Left lung (tissue), 4 donors: ENCODE measurements at regions not wholly inside any gene's neighbourhood (a gene's known extent, or its start where the extent isn't known, plus 50 kb on each side); places are given as distances from the start of the nearest gene placed in this dataset.
A peak's percentile ranks its signal among the peaks of the same experiment; 100 is the strongest.

ENCODE experiments used
- ATAC-seq: fragments of 200-7000 bp; cut with Tn5 transposase; one replicate; pipeline ENCODE4 v1.9.1; 2020; ENCODE audit warnings: moderate library complexity
- DNase-seq, 4 donors: peaks; one replicate each; pipeline ENCODE4 v3.0.0-alpha.2; 2013 to 2020
- H3K27ac ChIP-seq, 2 donors: fragments of 200-600 bp; sonication (generic) in 1 of 2; one replicate each; pipeline versions ENCODE4 v1.5.0 to v1.8.0; 2020 to 2021
- H3K27me3 ChIP-seq, 2 donors: fragments of 200-600 bp; sonication (generic) in 1 of 2; one replicate each; pipeline versions ENCODE4 v1.5.0 to v1.8.0; 2020 to 2021
- H3K36me3 ChIP-seq, 2 donors: fragments of 200-600 bp; sonication (generic) in 1 of 2; one replicate each; pipeline versions ENCODE4 v1.5.0 to v1.8.0; 2020 to 2021
- H3K4me1 ChIP-seq, 2 donors: fragments of 200-600 bp; one replicate each; pipeline ENCODE4 v1.8.0; 2021
- H3K4me3 ChIP-seq, 2 donors: fragments of 200-600 bp; sonication (generic) in 1 of 2; one replicate each; pipeline versions ENCODE4 v1.5.0 to v1.8.0; 2020 to 2021; ENCODE audit warnings: mild to moderate bottlenecking in 1 of 2
- H3K9me3 ChIP-seq, 2 donors: fragments of 200-600 bp; sonication (generic) in 1 of 2; one replicate each; pipeline versions ENCODE4 v1.5.0 to v1.8.0; 2020 to 2021
- CTCF ChIP-seq, 2 donors: fragments of 200-600 bp; sonication (generic) in 1 of 2; IDR thresholded peaks; one replicate each; pipeline versions ENCODE4 v1.5.0 to v1.8.0; 2021; ENCODE audit warnings: antibody characterized with exemption in 2 of 2
- intact Hi-C, 2 donors: fragments of 100-400 bp; cut with DNase I; formaldehyde crosslinking; loops; one replicate each; pipeline versions ENCODE4 v1.11.2 to v1.14.2; 2022
- donor health status: DM: no; HTN: yes; CAD: no.
- donor health status: DM: no; HTN: no; CAD: no.

DNA sequence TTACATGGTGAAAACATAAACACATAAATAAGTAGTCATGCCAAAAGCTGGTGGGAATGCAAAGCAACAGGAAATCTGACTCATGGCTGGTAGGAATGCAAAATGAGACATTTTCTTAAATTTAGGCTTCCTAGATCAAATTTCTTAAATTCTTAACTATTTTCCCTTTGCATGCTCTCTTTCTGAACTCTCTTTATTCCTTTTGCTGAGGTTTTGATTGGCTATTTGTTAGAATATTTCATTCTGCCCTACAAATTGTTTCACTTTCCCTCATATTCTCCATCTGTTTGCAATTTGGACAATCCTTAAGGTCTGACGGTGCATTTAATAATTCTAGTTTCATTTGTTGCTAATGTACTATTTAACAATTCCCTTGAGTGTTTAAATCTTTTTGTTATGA lies 437.5 kb upstream of the RGS17 start:
- intact Hi-C loops, result no loop called here
- Histone ChIP-seq H3K36me3 (no peaks in the 10 kb centered on the region), H3K27ac (no peak overlapping the region), H3K9me3 (no peaks in the 10 kb centered on the region), H3K4me1 (no peaks in the 10 kb centered on the region), H3K4me3 (no peak overlapping the region), H3K27me3 (no peaks in the 10 kb centered on the region)
- no peak for TF ChIP-seq CTCF (IDR thresholded peaks at IDR 0.05)
- DNase-seq (no peak), ATAC-seq (no peak)

DNA sequence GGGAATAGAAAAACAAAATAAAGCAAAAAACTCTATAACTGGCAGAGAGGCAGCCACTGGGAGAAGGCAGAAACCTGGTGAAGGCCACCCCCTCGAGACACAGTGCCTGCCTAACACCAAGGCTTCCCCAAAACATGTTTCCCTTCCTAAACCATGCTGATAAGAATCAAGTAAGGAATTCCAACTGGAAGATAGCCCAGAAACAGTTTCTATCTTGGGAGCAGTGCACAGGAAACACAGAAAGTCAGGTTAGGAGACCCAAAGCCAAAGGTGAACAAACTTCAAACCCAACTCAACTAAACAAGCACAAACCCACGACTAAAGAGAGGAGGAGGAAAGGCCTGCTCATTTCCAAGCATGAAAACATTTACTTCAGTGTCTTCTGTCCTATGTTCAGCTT lies 433.7 kb upstream of the RGS17 start:
- Histone ChIP-seq H3K27me3 (no peaks in the 10 kb centered on the region), H3K36me3 (no peaks in the 10 kb centered on the region), H3K27ac (no peak overlapping the region), H3K4me3 (no peak overlapping the region), H3K4me1 (no peaks in the 10 kb centered on the region), H3K9me3 (no peaks in the 10 kb centered on the region)
- ATAC-seq (no peak), DNase-seq (no peak)
- TF ChIP-seq CTCF (IDR thresholded peaks at IDR 0.05), result no peak
- intact Hi-C loops, result no loop called here

DNA sequence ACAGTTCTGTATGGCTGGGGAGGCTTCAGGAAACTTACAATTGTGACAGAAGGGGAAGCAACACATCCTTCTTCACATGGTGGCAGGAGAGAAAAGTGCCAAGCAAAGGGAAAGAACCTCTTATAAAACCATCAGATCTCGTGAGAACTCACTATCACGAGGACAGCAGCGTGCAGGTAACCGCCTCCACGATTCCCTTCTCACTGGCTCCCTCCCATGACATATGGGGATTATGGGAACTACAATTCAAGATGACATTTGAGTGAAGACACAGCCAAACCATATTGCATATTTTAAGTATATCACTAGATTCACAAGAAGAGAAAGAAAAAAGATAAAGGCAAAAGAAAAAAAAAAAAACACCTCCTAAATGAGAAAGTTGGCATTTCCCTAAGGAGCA lies 431.9 kb upstream of the RGS17 start:
- intact Hi-C loops, result no loop called here
- no peak for TF ChIP-seq CTCF (IDR thresholded peaks at IDR 0.05)

DNA sequence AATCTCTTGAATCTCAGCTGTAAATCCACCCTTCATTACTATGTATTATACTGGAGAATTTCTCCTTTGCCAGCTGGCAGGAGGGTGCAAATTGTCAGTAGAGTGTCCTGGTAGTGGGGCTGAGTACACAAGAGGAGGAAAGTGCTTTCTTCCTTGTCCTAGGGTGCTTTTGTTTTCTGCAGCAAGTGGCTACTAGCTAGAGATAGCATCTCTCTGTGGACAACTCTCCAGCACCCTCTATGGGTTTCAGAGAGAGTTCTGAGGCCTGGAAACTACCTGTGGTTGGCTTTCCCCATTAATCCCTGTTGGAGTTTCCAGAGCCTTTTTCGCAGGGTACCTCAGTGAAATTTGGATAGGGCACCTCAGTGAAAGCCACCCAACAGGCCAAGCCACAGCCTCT lies 422.5 kb upstream of the RGS17 start:
- Histone ChIP-seq H3K36me3 (no peaks in the 10 kb centered on the region), H3K4me3 (no peak overlapping the region), H3K27ac (no peak overlapping the region), H3K4me1 (no peaks in the 10 kb centered on the region), H3K27me3 (no peaks in the 10 kb centered on the region), H3K9me3 (no peaks in the 10 kb centered on the region)
- intact Hi-C loops, result no loop called here
- no peak for DNase-seq
- peak; percentile 43 for ATAC-seq
- no peak for TF ChIP-seq CTCF (IDR thresholded peaks at IDR 0.05)

More for the DNA sequence above, 431.9 kb upstream of the RGS17 start:
- H3K36me3 ChIP-seq, result no peaks in the 10 kb centered on the region
- no peak overlapping the region for H3K4me3 ChIP-seq
- no peak overlapping the region for H3K27ac ChIP-seq
- no peaks in the 10 kb centered on the region for H3K9me3 ChIP-seq
- H3K27me3 ChIP-seq, result no peaks in the 10 kb centered on the region
- ATAC-seq, result no peak
- no peaks in the 10 kb centered on the region for H3K4me1 ChIP-seq
- DNase-seq, result no peak

- Histone ChIP-seq H3K27me3 (no peaks in the 10 kb centered on the region), H3K27ac (no peak overlapping the region), H3K36me3 (no peaks in the 10 kb centered on the region), H3K4me3 (no peak overlapping the region), H3K4me1 (no peaks in the 10 kb centered on the region), H3K9me3 (peaks cover 0 to 20% of the 10 kb centered on the region in 2 donors)
- ATAC-seq, result no peak
- no peak for DNase-seq
- TF ChIP-seq CTCF (IDR thresholded peaks at IDR 0.05), result no peak
- intact Hi-C loops, result no loop called here
Measured at GRCh38 chr6:153539602-153540001, 408.5 kb upstream of the RGS17 start.
